NOMO-1 treated with dmso at 0.1 percent for 144 hours (cell line): ENCODE measurements at regions not wholly inside any gene's neighbourhood (a gene's known extent, or its start where the extent isn't known, plus 50 kb on each side); places are given as distances from the start of the nearest gene placed in this dataset.
"Not testable (repeated sequence)": the region's sequence is repeated elsewhere in the genome, so short reads cannot be mapped to it uniquely, and the experiment has no call there.

Experiments used
- DNase-seq: peaks from one replicate; lab custom pipeline; 2025; ENCODE audit not compliant: unreplicated experiment; lab: John Stamatoyannopoulos, UW

GRCh38 chr16:26386096-26386495, 680.6 kb upstream of the C16orf82 start:
- no peak for DNase-seq

GRCh38 chr16:26391833-26392232, 674.9 kb upstream of the C16orf82 start:
- no peak for DNase-seq

GRCh38 chr16:26394409-26394808, 672.3 kb upstream of the C16orf82 start:
- no peak for DNase-seq

- DNase-seq: no peak
These were observed 671.0 kb upstream of the C16orf82 start for GRCh38 chr16:26395700-26396099.

GRCh38 chr16:26396511-26397235, 670.1 kb upstream of the C16orf82 start:
- DNase-seq: no peak

GRCh38 chr16:26413780-26414179, 652.9 kb upstream of the C16orf82 start:
- no peak for DNase-seq

- not testable (repeated sequence) for DNase-seq
These were observed 647.3 kb upstream of the C16orf82 start for GRCh38 chr16:26419458-26419857.

GRCh38 chr16:26430618-26431017, 636.1 kb upstream of the C16orf82 start:
- DNase-seq: no peak

- no peak for DNase-seq
These were observed 632.9 kb upstream of the C16orf82 start for GRCh38 chr16:26433807-26434206.

GRCh38 chr16:26441178-26441577, 625.5 kb upstream of the C16orf82 start:
- DNase-seq: no peak

GRCh38 chr16:26442321-26442720, 624.4 kb upstream of the C16orf82 start:
- DNase-seq: no peak

- DNase-seq: no peak
These were observed 619.2 kb upstream of the C16orf82 start for GRCh38 chr16:26447570-26447969.

- DNase-seq: no peak
These were observed 613.5 kb upstream of the C16orf82 start for GRCh38 chr16:26453215-26453614.

- no peak for DNase-seq
These were observed 612.6 kb upstream of the C16orf82 start for GRCh38 chr16:26454102-26454501.

- no peak for DNase-seq
These were observed 610.7 kb upstream of the C16orf82 start for GRCh38 chr16:26456074-26456473.

GRCh38 chr16:26457095-26457494, 609.6 kb upstream of the C16orf82 start:
- DNase-seq: no peak

GRCh38 chr16:26457882-26458281, 608.8 kb upstream of the C16orf82 start:
- DNase-seq: no peak

- DNase-seq: no peak
These were observed 602.0 kb upstream of the C16orf82 start for GRCh38 chr16:26464576-26465266.

- DNase-seq: not testable (repeated sequence)
These were observed 592.3 kb upstream of the C16orf82 start for GRCh38 chr16:26474405-26474804.

- DNase-seq: no peak
These were observed 591.1 kb upstream of the C16orf82 start for GRCh38 chr16:26475596-26475995.

- no peak for DNase-seq
These were observed 575.5 kb upstream of the C16orf82 start for GRCh38 chr16:26491101-26491670.

- DNase-seq: no peak
These were observed 574.8 kb upstream of the C16orf82 start for GRCh38 chr16:26491962-26492361.
